GM23338 (cell line): ENCODE measurements at regions not wholly inside any gene's neighbourhood (a gene's known extent, or its start where the extent isn't known, plus 50 kb on each side); places are given as distances from the start of the nearest gene placed in this dataset.

Experiments used
- CREB1 ChIP-seq: fragments of 250-450 bp; sonication (Bioruptor Pico); IDR thresholded peaks from 2 replicates; pipeline ENCODE4 v1.5.0; 2020; ENCODE audit warnings: low read depth, mild to moderate bottlenecking, moderate library complexity
- EZH2 ChIP-seq: fragments of 200-600 bp; sonication (generic); IDR thresholded peaks from one replicate; pipeline ENCODE4 v1.8.0; 2017; ENCODE audit warnings: antibody characterized with exemption, mild to moderate bottlenecking, low read depth; ENCODE audit not compliant: unreplicated experiment
- EZH2phosphoT487 ChIP-seq: fragments of 200-600 bp; sonication (generic); IDR thresholded peaks from one replicate; pipeline ENCODE4 v1.8.1; 2018; ENCODE audit warnings: antibody characterized with exemption; ENCODE audit not compliant: unreplicated experiment
- JUNB ChIP-seq: IDR thresholded peaks from one replicate; pipeline ENCODE4 v1.6.1; 2016; ENCODE audit warnings: antibody characterized with exemption; ENCODE audit not compliant: unreplicated experiment
- POLR2AphosphoS5 ChIP-seq: IDR thresholded peaks from 2 replicates; pipeline ENCODE4 v1.6.1; 2016; ENCODE audit warnings: antibody characterized with exemption, low read depth
- STAT1 ChIP-seq: IDR thresholded peaks from one replicate; pipeline ENCODE4 v1.6.1; 2016; ENCODE audit warnings: antibody characterized with exemption; ENCODE audit not compliant: unreplicated experiment
- ZNF114 ChIP-seq: fragments of 250-450 bp; sonication (Bioruptor Pico); IDR thresholded peaks from 2 replicates; pipeline ENCODE4 v1.5.0; 2020; ENCODE audit warnings: mild to moderate bottlenecking, moderate library complexity
- TF ChIP-seq, protein P1 (sequence below), 2 experiments: fragments of 200-600 bp in 1 of 2; sonication (generic) in 1 of 2; conservative IDR thresholded peaks; 2 replicates each; pipeline versions ENCODE4 v1.5.1 to v1.6.1; 2016 to 2017; ENCODE audit warnings: antibody characterized with exemption in 2 of 2, low read depth in 2 of 2, mild to moderate bottlenecking in 2 of 2, moderate library complexity in 1 of 2
- TF ChIP-seq, protein P2 (sequence below): IDR thresholded peaks from one replicate; pipeline ENCODE4 v1.6.1; 2018; ENCODE audit warnings: antibody characterized with exemption; ENCODE audit not compliant: unreplicated experiment
- TF ChIP-seq, protein P3 (sequence below): IDR thresholded peaks from 2 replicates; pipeline ENCODE4 v1.6.1; 2016; ENCODE audit warnings: antibody characterized with exemption

DNA sequence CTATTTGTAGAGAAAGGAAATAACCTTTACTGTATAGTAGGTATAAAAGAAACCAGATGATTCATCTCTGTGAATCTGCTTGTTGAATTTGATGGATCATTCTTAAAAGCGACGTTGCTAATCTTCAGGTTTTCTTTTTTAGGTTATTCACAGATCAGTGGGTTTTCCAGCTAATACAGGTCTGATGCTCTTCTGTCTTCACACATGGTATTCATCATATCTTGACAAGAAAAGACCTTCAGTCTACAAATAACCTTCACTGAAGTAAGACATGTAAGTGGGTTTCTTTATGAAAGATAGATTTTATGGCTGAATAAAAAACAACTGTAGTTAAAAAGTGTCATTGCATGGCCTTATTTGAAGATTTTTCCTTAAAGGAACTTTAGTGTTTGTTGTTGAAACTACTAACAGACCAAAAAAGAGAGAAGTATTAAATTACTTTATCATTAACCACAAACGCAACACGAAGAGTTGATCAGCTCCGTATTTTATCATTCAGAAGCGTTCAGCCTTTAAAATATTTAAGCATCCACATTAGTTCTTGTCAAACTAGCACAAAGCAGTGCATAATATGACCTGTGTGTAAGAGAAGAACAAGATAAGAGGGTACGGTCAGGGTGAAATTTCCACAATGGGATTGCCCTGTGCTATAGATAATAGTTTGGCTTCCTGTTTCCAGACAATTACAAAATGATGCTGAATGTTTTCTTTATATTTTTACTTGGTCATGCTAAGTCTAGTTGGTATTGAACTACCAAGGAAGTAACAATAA, 299.5 kb downstream of the MZT1 start:
- TF ChIP-seq POLR2AphosphoS5: no peak
- TF ChIP-seq, protein P1, sequence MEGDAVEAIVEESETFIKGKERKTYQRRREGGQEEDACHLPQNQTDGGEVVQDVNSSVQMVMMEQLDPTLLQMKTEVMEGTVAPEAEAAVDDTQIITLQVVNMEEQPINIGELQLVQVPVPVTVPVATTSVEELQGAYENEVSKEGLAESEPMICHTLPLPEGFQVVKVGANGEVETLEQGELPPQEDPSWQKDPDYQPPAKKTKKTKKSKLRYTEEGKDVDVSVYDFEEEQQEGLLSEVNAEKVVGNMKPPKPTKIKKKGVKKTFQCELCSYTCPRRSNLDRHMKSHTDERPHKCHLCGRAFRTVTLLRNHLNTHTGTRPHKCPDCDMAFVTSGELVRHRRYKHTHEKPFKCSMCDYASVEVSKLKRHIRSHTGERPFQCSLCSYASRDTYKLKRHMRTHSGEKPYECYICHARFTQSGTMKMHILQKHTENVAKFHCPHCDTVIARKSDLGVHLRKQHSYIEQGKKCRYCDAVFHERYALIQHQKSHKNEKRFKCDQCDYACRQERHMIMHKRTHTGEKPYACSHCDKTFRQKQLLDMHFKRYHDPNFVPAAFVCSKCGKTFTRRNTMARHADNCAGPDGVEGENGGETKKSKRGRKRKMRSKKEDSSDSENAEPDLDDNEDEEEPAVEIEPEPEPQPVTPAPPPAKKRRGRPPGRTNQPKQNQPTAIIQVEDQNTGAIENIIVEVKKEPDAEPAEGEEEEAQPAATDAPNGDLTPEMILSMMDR (conservative IDR thresholded peaks at IDR 0.05; ENCODE audit: low read depth in 2 of 2): no peak
- TF ChIP-seq, protein P2, sequence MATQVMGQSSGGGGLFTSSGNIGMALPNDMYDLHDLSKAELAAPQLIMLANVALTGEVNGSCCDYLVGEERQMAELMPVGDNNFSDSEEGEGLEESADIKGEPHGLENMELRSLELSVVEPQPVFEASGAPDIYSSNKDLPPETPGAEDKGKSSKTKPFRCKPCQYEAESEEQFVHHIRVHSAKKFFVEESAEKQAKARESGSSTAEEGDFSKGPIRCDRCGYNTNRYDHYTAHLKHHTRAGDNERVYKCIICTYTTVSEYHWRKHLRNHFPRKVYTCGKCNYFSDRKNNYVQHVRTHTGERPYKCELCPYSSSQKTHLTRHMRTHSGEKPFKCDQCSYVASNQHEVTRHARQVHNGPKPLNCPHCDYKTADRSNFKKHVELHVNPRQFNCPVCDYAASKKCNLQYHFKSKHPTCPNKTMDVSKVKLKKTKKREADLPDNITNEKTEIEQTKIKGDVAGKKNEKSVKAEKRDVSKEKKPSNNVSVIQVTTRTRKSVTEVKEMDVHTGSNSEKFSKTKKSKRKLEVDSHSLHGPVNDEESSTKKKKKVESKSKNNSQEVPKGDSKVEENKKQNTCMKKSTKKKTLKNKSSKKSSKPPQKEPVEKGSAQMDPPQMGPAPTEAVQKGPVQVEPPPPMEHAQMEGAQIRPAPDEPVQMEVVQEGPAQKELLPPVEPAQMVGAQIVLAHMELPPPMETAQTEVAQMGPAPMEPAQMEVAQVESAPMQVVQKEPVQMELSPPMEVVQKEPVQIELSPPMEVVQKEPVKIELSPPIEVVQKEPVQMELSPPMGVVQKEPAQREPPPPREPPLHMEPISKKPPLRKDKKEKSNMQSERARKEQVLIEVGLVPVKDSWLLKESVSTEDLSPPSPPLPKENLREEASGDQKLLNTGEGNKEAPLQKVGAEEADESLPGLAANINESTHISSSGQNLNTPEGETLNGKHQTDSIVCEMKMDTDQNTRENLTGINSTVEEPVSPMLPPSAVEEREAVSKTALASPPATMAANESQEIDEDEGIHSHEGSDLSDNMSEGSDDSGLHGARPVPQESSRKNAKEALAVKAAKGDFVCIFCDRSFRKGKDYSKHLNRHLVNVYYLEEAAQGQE: no peak
- no peak for TF ChIP-seq CREB1
- TF ChIP-seq EZH2: no peak
- TF ChIP-seq, protein P3, sequence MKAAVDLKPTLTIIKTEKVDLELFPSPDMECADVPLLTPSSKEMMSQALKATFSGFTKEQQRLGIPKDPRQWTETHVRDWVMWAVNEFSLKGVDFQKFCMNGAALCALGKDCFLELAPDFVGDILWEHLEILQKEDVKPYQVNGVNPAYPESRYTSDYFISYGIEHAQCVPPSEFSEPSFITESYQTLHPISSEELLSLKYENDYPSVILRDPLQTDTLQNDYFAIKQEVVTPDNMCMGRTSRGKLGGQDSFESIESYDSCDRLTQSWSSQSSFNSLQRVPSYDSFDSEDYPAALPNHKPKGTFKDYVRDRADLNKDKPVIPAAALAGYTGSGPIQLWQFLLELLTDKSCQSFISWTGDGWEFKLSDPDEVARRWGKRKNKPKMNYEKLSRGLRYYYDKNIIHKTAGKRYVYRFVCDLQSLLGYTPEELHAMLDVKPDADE: no peak
- TF ChIP-seq JUNB: no peak
- no peak for TF ChIP-seq EZH2phosphoT487
- no peak for TF ChIP-seq ZNF114 (CRISPR knock-in tag)
- no peak for TF ChIP-seq STAT1
